GM23248 (cell line): ENCODE measurements at regions not wholly inside any gene's neighbourhood (a gene's known extent, or its start where the extent isn't known, plus 50 kb on each side); places are given as distances from the start of the nearest gene placed in this dataset.

Experiments used
- DNase-seq: peaks from one replicate; pipeline ENCODE4 v3.0.0-alpha.2; 2015
- H2AFZ ChIP-seq: fragments of 200-600 bp; sonication (generic); 2 replicates; pipeline ENCODE4 v1.6.1; 2016; ENCODE audit warnings: antibody characterized with exemption
- H3F3A ChIP-seq: fragments of 200-600 bp; sonication (generic); 2 replicates; pipeline ENCODE4 v1.6.1; 2016; ENCODE audit warnings: mild to moderate bottlenecking, antibody characterized with exemption, mixed run types; ENCODE audit not compliant: insufficient read depth
- H3K27ac ChIP-seq: fragments of 200-600 bp; sonication (generic); 2 replicates; pipeline ENCODE4 v1.5.1; 2016; ENCODE audit warnings: mild to moderate bottlenecking
- H3K27me3 ChIP-seq: fragments of 200-600 bp; sonication (generic); replicated peaks from 2 replicates; pipeline ENCODE4 v1.6.1; 2016; ENCODE audit warnings: mild to moderate bottlenecking; ENCODE audit not compliant: insufficient read depth
- H3K36me3 ChIP-seq: fragments of 200-600 bp; sonication (generic); 2 replicates; pipeline ENCODE4 v1.6.1; 2016; ENCODE audit warnings: low read depth, mild to moderate bottlenecking
- H3K4me1 ChIP-seq: fragments of 200-600 bp; sonication (generic); 2 replicates; pipeline ENCODE4 v1.6.1; 2016; ENCODE audit warnings: mild to moderate bottlenecking; ENCODE audit not compliant: insufficient read depth
- H3K4me2 ChIP-seq: fragments of 200-600 bp; sonication (generic); one replicate; pipeline ENCODE4 v1.6.1; 2016; ENCODE audit warnings: mild to moderate bottlenecking; ENCODE audit not compliant: unreplicated experiment
- H3K4me3 ChIP-seq: fragments of 200-600 bp; sonication (generic); 2 replicates; pipeline ENCODE4 v1.5.1; 2016; ENCODE audit warnings: mild to moderate bottlenecking
- H3K79me2 ChIP-seq: fragments of 200-600 bp; sonication (generic); 2 replicates; pipeline ENCODE4 v1.6.1; 2016; ENCODE audit warnings: mild to moderate bottlenecking; ENCODE audit not compliant: insufficient read depth
- H3K9ac ChIP-seq: fragments of 200-600 bp; sonication (generic); 2 replicates; pipeline ENCODE4 v1.6.1; 2016; ENCODE audit warnings: mild to moderate bottlenecking
- H3K9me2 ChIP-seq: fragments of 200-600 bp; sonication (generic); 2 replicates; pipeline ENCODE4 v1.6.1; 2016; ENCODE audit warnings: mixed run types, mild to moderate bottlenecking, moderate library complexity; ENCODE audit not compliant: insufficient read depth
- H3K9me3 ChIP-seq: fragments of 200-600 bp; sonication (generic); one replicate; pipeline ENCODE4 v1.6.1; 2017; ENCODE audit warnings: low read depth
- H4K20me1 ChIP-seq: fragments of 200-600 bp; sonication (generic); 2 replicates; pipeline ENCODE4 v1.6.0; 2016; ENCODE audit not compliant: insufficient read depth
- EZH2 ChIP-seq: fragments of 200-600 bp; sonication (generic); IDR thresholded peaks from 2 replicates; pipeline ENCODE4 v1.6.1; 2018; ENCODE audit warnings: antibody characterized with exemption, mild to moderate bottlenecking; ENCODE audit not compliant: insufficient read depth, poor library complexity, severe bottlenecking
- EZH2phosphoT487 ChIP-seq: fragments of 200-600 bp; sonication (generic); IDR thresholded peaks from 2 replicates; pipeline ENCODE4 v1.6.1; 2018; ENCODE audit warnings: antibody characterized with exemption, moderate library complexity, mild to moderate bottlenecking, low read depth; ENCODE audit not compliant: insufficient read depth
- WGBS, 2 experiments: methylation state at CpG; one replicate each; pipeline ENCODE4 v1.1.6; 2015 to 2017; ENCODE audit warnings: low lambda C conversion rate in 2 of 2, low coverage in 1 of 2; ENCODE audit errors: missing lambda C conversion rate in 2 of 2; 5-methylcytosine and 5-hydroxymethylcytosine counted together
- in situ Hi-C: fragments of 300-500 bp; cut with MboI; formaldehyde crosslinking; loops from 2 replicates; pipeline ENCODE4 v1.15.0; 2020

- Histone ChIP-seq H3F3A (no peaks in the 10 kb centered on the region), H3K27ac (no peak overlapping the region), H3K79me2 (no peaks in the 10 kb centered on the region), H3K9ac (no peak overlapping the region), H3K4me2 (no peak overlapping the region), H3K27me3 (no peaks in the 10 kb centered on the region), H2AFZ (no peak overlapping the region), H3K9me3 (no peaks in the 10 kb centered on the region), H3K4me1 (no peaks in the 10 kb centered on the region), H3K4me3 (no peak overlapping the region), H4K20me1 (no peaks in the 10 kb centered on the region), H3K36me3 (no peaks in the 10 kb centered on the region), H3K9me2 (no peaks in the 10 kb centered on the region)
- DNase-seq: no peak
- in situ Hi-C loops: no loop called here
- TF ChIP-seq EZH2phosphoT487: no peak
- TF ChIP-seq EZH2: no peak
Measured at GRCh38 chr13:87986639-87987250, 315.6 kb downstream of the SLITRK5 start.

GRCh38 chr13:87998081-87998480 lies 326.9 kb downstream of the SLITRK5 start:
- no peaks in the 10 kb centered on the region for H3K9me3 ChIP-seq
- H3K9me2 ChIP-seq: no peaks in the 10 kb centered on the region
- no peak overlapping the region for H3K9ac ChIP-seq
- peaks cover 16% of the 10 kb centered on the region for H3F3A ChIP-seq
- H3K4me1 ChIP-seq: peaks cover 19% of the 10 kb centered on the region
- no peak overlapping the region for H3K27ac ChIP-seq
- H3K4me2 ChIP-seq: no peak overlapping the region
- H4K20me1 ChIP-seq: no peaks in the 10 kb centered on the region
- H3K27me3 ChIP-seq: no peaks in the 10 kb centered on the region
- no peak overlapping the region for H2AFZ ChIP-seq
- H3K79me2 ChIP-seq: no peaks in the 10 kb centered on the region
- 75 to 79% methylated on average over 1 of the region's 1 CpG for WGBS, 2 experiments
- DNase-seq: no peak
- no peak overlapping the region for H3K4me3 ChIP-seq
- H3K36me3 ChIP-seq: no peaks in the 10 kb centered on the region
- TF ChIP-seq EZH2phosphoT487 (no peak), EZH2 (no peak)
- in situ Hi-C loops: no loop called here

GRCh38 chr13:87999240-87999700 lies 328.1 kb downstream of the SLITRK5 start:
- no peaks in the 10 kb centered on the region for H3K9me2 ChIP-seq
- H3K36me3 ChIP-seq: no peaks in the 10 kb centered on the region
- peak; percentile 58 for DNase-seq
- H3K4me1 ChIP-seq: peaks cover 19% of the 10 kb centered on the region
- H2AFZ ChIP-seq: peak overlapping the region; percentile 67
- no peaks in the 10 kb centered on the region for H3K79me2 ChIP-seq
- in situ Hi-C loops: no loop called here
- H3K27ac ChIP-seq: peak overlapping the region; percentile 29; the same call in 1 of the 2 replicates
- H3K9me3 ChIP-seq: no peaks in the 10 kb centered on the region
- no peak overlapping the region for H3K9ac ChIP-seq
- WGBS, 2 experiments: 0 to 5% methylated on average over 1 of the region's 1 CpG
- no peak for TF ChIP-seq EZH2phosphoT487
- TF ChIP-seq EZH2: no peak
- H3F3A ChIP-seq: peaks cover 16% of the 10 kb centered on the region
- H3K4me3 ChIP-seq: no peak overlapping the region; the same call in 1 of the 2 replicates
- no peaks in the 10 kb centered on the region for H3K27me3 ChIP-seq
- no peaks in the 10 kb centered on the region for H4K20me1 ChIP-seq
- peak overlapping the region; percentile 29 for H3K4me2 ChIP-seq

DNA sequence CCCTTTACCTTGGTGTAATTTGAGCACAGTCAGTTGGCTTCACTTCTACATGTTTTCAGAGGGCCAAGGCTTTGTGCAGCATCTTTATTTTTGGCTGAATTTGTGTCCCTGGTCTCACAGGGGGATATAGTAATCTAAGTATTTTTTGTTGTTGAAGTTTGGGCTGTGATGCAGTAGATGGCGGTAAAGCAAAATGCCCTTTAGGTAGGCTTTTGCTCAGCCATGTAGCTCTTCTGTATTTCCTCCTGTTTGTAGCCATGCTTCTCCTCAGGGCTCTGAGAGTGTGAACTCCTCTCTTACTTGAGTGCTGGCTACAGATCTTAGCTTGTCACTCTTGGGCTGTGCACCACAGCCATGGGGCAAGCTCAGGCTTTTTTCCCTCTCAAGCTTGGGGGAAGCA lies 328.6 kb downstream of the SLITRK5 start:
- Histone ChIP-seq H4K20me1 (no peaks in the 10 kb centered on the region), H3K4me2 (peak overlapping the region; percentile 29), H3K9ac (no peak overlapping the region), H3K27ac (peak overlapping the region; percentile 29; the same call in 1 of the 2 replicates), H3K27me3 (no peaks in the 10 kb centered on the region), H3K4me1 (peaks cover 19% of the 10 kb centered on the region), H3F3A (peaks cover 16% of the 10 kb centered on the region), H3K79me2 (no peaks in the 10 kb centered on the region), H3K36me3 (no peaks in the 10 kb centered on the region), H2AFZ (peak overlapping the region; percentile 67), H3K9me2 (no peaks in the 10 kb centered on the region), H3K9me3 (no peaks in the 10 kb centered on the region), H3K4me3 (no peak overlapping the region; the same call in 1 of the 2 replicates)
- WGBS, 2 experiments: 67 to 73% methylated on average over 1 of the region's 1 CpG
- DNase-seq: peak; percentile 26
- in situ Hi-C loops: no loop called here
- TF ChIP-seq EZH2phosphoT487 (no peak), EZH2 (no peak)

- peaks cover 16% of the 10 kb centered on the region for H3F3A ChIP-seq
- no peak overlapping the region for H3K4me3 ChIP-seq
- H3K4me2 ChIP-seq: peak overlapping the region; percentile 29
- peaks cover 19% of the 10 kb centered on the region for H3K4me1 ChIP-seq
- DNase-seq: peak; percentile 40
- no peak overlapping the region for H3K9ac ChIP-seq
- in situ Hi-C loops: no loop called here
- no peaks in the 10 kb centered on the region for H3K9me3 ChIP-seq
- 67 to 72% methylated on average over 3 of the region's 3 CpGs for WGBS, 2 experiments
- H3K36me3 ChIP-seq: no peaks in the 10 kb centered on the region
- H2AFZ ChIP-seq: peak overlapping the region; percentile 67
- peak overlapping the region; percentile 29; the same call in 1 of the 2 replicates for H3K27ac ChIP-seq
- no peaks in the 10 kb centered on the region for H3K9me2 ChIP-seq
- no peaks in the 10 kb centered on the region for H3K79me2 ChIP-seq
- no peaks in the 10 kb centered on the region for H4K20me1 ChIP-seq
- no peaks in the 10 kb centered on the region for H3K27me3 ChIP-seq
- no peak for TF ChIP-seq EZH2phosphoT487
- TF ChIP-seq EZH2: no peak
Measured at GRCh38 chr13:88000239-88000638, 329.1 kb downstream of the SLITRK5 start.
